DND-41 (cell line): ENCODE measurements at regions not wholly inside any gene's neighbourhood (a gene's known extent, or its start where the extent isn't known, plus 50 kb on each side); places are given as distances from the start of the nearest gene placed in this dataset.

Experiments used
- CTCF ChIP-seq: IDR thresholded peaks from 2 replicates; pipeline ENCODE4 v1.5.1; 2012; ENCODE audit warnings: borderline replicate concordance, low read length, moderate library complexity, mild to moderate bottlenecking; ENCODE audit not compliant: poor library complexity, severe bottlenecking; ENCODE audit errors: extremely low read depth
- EZH2 ChIP-seq: IDR thresholded peaks from 3 replicates; pipeline ENCODE4 v1.6.1; 2012; ENCODE audit warnings: borderline replicate concordance, low read depth, mild to moderate bottlenecking, moderate library complexity, low read length, inconsistent platforms; ENCODE audit not compliant: severe bottlenecking

DNA sequence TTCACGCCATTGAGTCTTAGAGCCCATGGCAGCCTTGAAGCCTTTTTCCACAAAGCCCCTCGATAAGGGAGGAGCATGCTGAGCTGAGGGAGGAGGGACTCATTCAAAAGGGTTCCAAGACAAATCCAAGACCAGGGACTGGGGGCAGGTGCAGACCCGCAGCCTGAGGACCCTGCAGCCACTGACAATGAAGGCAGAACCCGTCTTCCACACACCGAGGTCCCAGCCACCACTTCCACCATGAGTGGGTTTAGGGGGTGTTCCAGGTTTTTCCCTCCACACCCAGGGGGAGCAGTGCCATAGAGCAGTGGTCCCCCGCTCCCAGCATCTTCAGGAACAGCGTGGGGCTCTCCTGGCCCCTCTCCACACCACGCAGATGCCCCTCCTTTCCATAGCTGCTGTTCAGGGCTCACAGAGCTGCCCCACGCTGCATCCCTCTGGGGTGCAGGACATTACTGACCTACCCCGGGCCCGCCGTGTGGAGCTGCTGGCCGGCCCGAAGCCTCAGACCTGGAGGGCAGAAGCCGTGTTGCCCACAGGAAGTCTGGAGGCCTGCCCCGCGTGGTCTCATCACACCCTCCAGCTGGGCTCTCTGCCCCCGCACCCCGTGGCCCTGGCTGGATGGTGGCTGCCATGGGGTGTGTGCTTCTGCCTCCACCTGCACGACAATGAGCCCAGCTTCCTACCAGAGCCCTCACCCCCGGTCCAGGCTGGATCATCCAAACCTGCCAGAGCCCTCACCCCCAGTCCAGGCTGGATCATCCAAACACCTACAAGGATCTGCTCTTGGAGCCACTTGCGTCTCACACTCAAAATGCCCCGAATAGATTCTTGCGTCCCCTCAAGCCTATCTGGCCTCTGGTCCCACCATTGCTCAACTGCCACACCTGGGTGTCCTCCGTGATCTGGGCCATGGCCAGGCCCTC, 220.0 kb upstream of the TCERG1L start:
- TF ChIP-seq CTCF (no peak), EZH2 (no peak)
